Fibroblast of lung (primary cell): ENCODE measurements at regions not wholly inside any gene's neighbourhood (a gene's known extent, or its start where the extent isn't known, plus 50 kb on each side); places are given as distances from the start of the nearest gene placed in this dataset.

Experiments used
- CTCF ChIP-seq, 2 donors: IDR thresholded peaks in 1 of 2; conservative IDR thresholded peaks in 1 of 2; 1 replicate in 1 of 2; 2 replicates in 1 of 2; pipeline ENCODE4 v1.5.1; 2011 to 2012; ENCODE audit warnings: low read length in 2 of 2, control low read depth in 1 of 2, inconsistent platforms in 1 of 2, low read depth in 1 of 2, mild to moderate bottlenecking in 1 of 2
- EZH2 ChIP-seq: IDR thresholded peaks from 2 replicates; pipeline ENCODE4 v1.5.1; 2012; ENCODE audit warnings: low read length, control low read depth, mild to moderate bottlenecking; ENCODE audit errors: missing control alignments

- TF ChIP-seq EZH2 (no peak), CTCF (conservative IDR thresholded peaks at IDR 0.05 in 1 of 2, IDR thresholded peaks at IDR 0.05 in 1 of 2; ENCODE audit: low read depth in 1 of 2, low read length in 2 of 2) (no peak)
These were observed 265.5 kb downstream of the LRFN2 start for GRCh38 chr6:40321616-40322015.
